Neural cell (in vitro differentiated cells): ENCODE measurements at regions not wholly inside any gene's neighbourhood (a gene's known extent, or its start where the extent isn't known, plus 50 kb on each side); places are given as distances from the start of the nearest gene placed in this dataset.
"Not testable (repeated sequence)": the region's sequence is repeated elsewhere in the genome, so short reads cannot be mapped to it uniquely, and the experiment has no call there.

Experiments used
- H2AFZ ChIP-seq: fragments of 200-600, 300-800 bp; sonication (generic), shearing (Covaris generic); 2 replicates; pipeline ENCODE4 v1.6.0; 2014; ENCODE audit warnings: low read depth, mild to moderate bottlenecking, antibody characterized with exemption, low read length, moderate library complexity
- H3F3A ChIP-seq: fragments of 200-600 bp; shearing (Covaris generic); 2 replicates; pipeline ENCODE4 v1.6.1; 2016; ENCODE audit warnings: mild to moderate bottlenecking, moderate library complexity, mixed read lengths, antibody characterized with exemption, low read length; ENCODE audit not compliant: insufficient read depth, poor library complexity, severe bottlenecking
- H3K27ac ChIP-seq: fragments of 200-600, 300-800 bp; sonication (generic), shearing (Covaris generic); 2 replicates; pipeline ENCODE4 v1.5.1; 2014; ENCODE audit warnings: mild to moderate bottlenecking, low read length, moderate library complexity
- H3K27me3 ChIP-seq: fragments of 300-800, 200-600 bp; sonication (generic), shearing (Covaris generic); 2 replicates; pipeline ENCODE4 v1.6.0; 2014; ENCODE audit warnings: mild to moderate bottlenecking, low read depth, low read length, moderate library complexity; ENCODE audit not compliant: insufficient read depth
- H3K36me3 ChIP-seq: fragments of 300-800, 200-600 bp; sonication (generic), shearing (Covaris generic); 2 replicates; pipeline ENCODE4 v1.5.1; 2014; ENCODE audit warnings: mild to moderate bottlenecking, antibody characterized with exemption, low read length, moderate library complexity; ENCODE audit not compliant: insufficient read depth
- H3K4me2 ChIP-seq: fragments of 300-800, 200-600 bp; sonication (generic), shearing (Covaris generic); 2 replicates; pipeline ENCODE4 v1.6.0; 2014; ENCODE audit warnings: mild to moderate bottlenecking, low read length
- H3K4me3 ChIP-seq: fragments of 300-800, 200-600 bp; sonication (generic), shearing (Covaris generic); 2 replicates; pipeline ENCODE4 v1.5.1; 2014; ENCODE audit warnings: mild to moderate bottlenecking, low read length, moderate library complexity
- H3K79me2 ChIP-seq: fragments of 200-600 bp; shearing (Covaris generic); replicated peaks from 2 replicates; pipeline ENCODE4 v1.6.0; 2014; ENCODE audit warnings: mild to moderate bottlenecking, low read length, moderate library complexity; ENCODE audit not compliant: insufficient read depth
- H3K9ac ChIP-seq: fragments of 300-800, 200-600 bp; sonication (generic), shearing (Covaris generic); 2 replicates; pipeline ENCODE4 v1.6.1; 2016; ENCODE audit warnings: mild to moderate bottlenecking, low read length, mixed read lengths
- H3K9me2 ChIP-seq: fragments of 200-600 bp; shearing (Covaris generic); 2 replicates; pipeline ENCODE4 v1.6.1; 2016; ENCODE audit warnings: mild to moderate bottlenecking, low read length, mixed read lengths; ENCODE audit not compliant: insufficient read depth
- H3K9me3 ChIP-seq: fragments of 200-600, 300-800 bp; sonication (generic), shearing (Covaris generic); 2 replicates; pipeline ENCODE4 v1.6.1; 2016; ENCODE audit warnings: mild to moderate bottlenecking, mixed run types, low read length, moderate library complexity, mixed read lengths
- H4K20me1 ChIP-seq: fragments of 200-600 bp; shearing (Covaris generic); 2 replicates; pipeline ENCODE4 v1.6.1; 2016; ENCODE audit warnings: mild to moderate bottlenecking, mixed run types; ENCODE audit not compliant: insufficient read depth
- CTCF ChIP-seq: fragments of 450-650 bp; IDR thresholded peaks from 2 replicates; pipeline ENCODE4 v1.5.1; 2014; ENCODE audit warnings: antibody characterized with exemption, mild to moderate bottlenecking, moderate library complexity; ENCODE audit not compliant: poor library complexity, severe bottlenecking
- EP300 ChIP-seq: fragments of 450-650 bp; conservative IDR thresholded peaks from 2 replicates; pipeline ENCODE4 v1.6.1; 2014; ENCODE audit warnings: antibody characterized with exemption, mild to moderate bottlenecking, moderate library complexity; ENCODE audit not compliant: poor library complexity, severe bottlenecking
- EZH2 ChIP-seq: fragments of 200-600, 300-800 bp; shearing (Covaris generic), sonication (generic); IDR thresholded peaks from 2 replicates; pipeline ENCODE4 v1.6.1; 2014; ENCODE audit warnings: antibody characterized with exemption, low read length, borderline replicate concordance, mild to moderate bottlenecking; ENCODE audit not compliant: insufficient read depth, poor library complexity, severe bottlenecking
- MXI1 ChIP-seq: fragments of 450-650 bp; conservative IDR thresholded peaks from 2 replicates; pipeline ENCODE4 v1.6.1; 2014; ENCODE audit warnings: antibody characterized with exemption, mild to moderate bottlenecking; ENCODE audit not compliant: poor library complexity, severe bottlenecking
- POLR2AphosphoS5 ChIP-seq: IDR thresholded peaks from 2 replicates; pipeline ENCODE4 v1.6.1; 2012
- RAD21 ChIP-seq: fragments of 450-650 bp; conservative IDR thresholded peaks from 2 replicates; pipeline ENCODE4 v1.6.1; 2014; ENCODE audit warnings: antibody characterized with exemption, mild to moderate bottlenecking, moderate library complexity
- REST ChIP-seq: IDR thresholded peaks from 2 replicates; pipeline ENCODE4 v1.6.1; 2012; ENCODE audit warnings: borderline replicate concordance
- SMC3 ChIP-seq: fragments of 450-650 bp; conservative IDR thresholded peaks from 2 replicates; pipeline ENCODE4 v1.6.1; 2014; ENCODE audit warnings: antibody characterized with exemption, mild to moderate bottlenecking, moderate library complexity; ENCODE audit not compliant: poor library complexity
- TAF1 ChIP-seq: IDR thresholded peaks from 2 replicates; pipeline ENCODE4 v1.6.1; 2012; ENCODE audit warnings: low read depth

GRCh38 chr7:94728893-94729292 is 73.0 kb upstream of the SGCE start:
- H3K9ac ChIP-seq, H3K9me3 ChIP-seq, H3F3A ChIP-seq, H3K4me3 ChIP-seq, H3K4me2 ChIP-seq, H3K27ac ChIP-seq, H3K27me3 ChIP-seq, H3K36me3 ChIP-seq, H3K79me2 ChIP-seq, H2AFZ ChIP-seq, H4K20me1 ChIP-seq, H3K9me2 ChIP-seq: not testable (repeated sequence)

- TF ChIP-seq POLR2AphosphoS5 (no peak), CTCF (no peak), REST (no peak)
- no peak overlapping the region for H3K9ac ChIP-seq
- H3K4me3 ChIP-seq, result no peak overlapping the region
- H3K36me3 ChIP-seq, result no peaks in the 10 kb centered on the region
- no peak overlapping the region for H3K27ac ChIP-seq
- no peaks in the 10 kb centered on the region for H3K9me3 ChIP-seq
- H2AFZ ChIP-seq, result no peak overlapping the region
- H3F3A ChIP-seq, result no peaks in the 10 kb centered on the region
- no peaks in the 10 kb centered on the region for H3K27me3 ChIP-seq
- no peaks in the 10 kb centered on the region for H3K9me2 ChIP-seq
- H3K79me2 ChIP-seq, result no peaks in the 10 kb centered on the region
- no peaks in the 10 kb centered on the region for H4K20me1 ChIP-seq
- no peak overlapping the region for H3K4me2 ChIP-seq
These were observed 82.1 kb upstream of the SGCE start for GRCh38 chr7:94738071-94738470.

GRCh38 chr7:94739180-94739579 is 83.2 kb upstream of the SGCE start:
- H3K79me2 ChIP-seq, result no peaks in the 10 kb centered on the region
- H3K4me2 ChIP-seq, result no peak overlapping the region
- no peaks in the 10 kb centered on the region for H4K20me1 ChIP-seq
- no peak overlapping the region for H2AFZ ChIP-seq
- H3K9me2 ChIP-seq, result no peaks in the 10 kb centered on the region
- no peaks in the 10 kb centered on the region for H3K36me3 ChIP-seq
- no peak overlapping the region for H3K9ac ChIP-seq
- no peaks in the 10 kb centered on the region for H3F3A ChIP-seq
- no peak overlapping the region for H3K4me3 ChIP-seq
- H3K27ac ChIP-seq, result no peak overlapping the region
- TF ChIP-seq TAF1 (no peak), POLR2AphosphoS5 (no peak), EZH2 (no peak), MXI1 (no peak), REST (no peak), EP300 (no peak), RAD21 (no peak), SMC3 (no peak), CTCF (no peak)
- no peaks in the 10 kb centered on the region for H3K27me3 ChIP-seq
- no peaks in the 10 kb centered on the region for H3K9me3 ChIP-seq
